GM23338 (cell line): ENCODE measurements at regions not wholly inside any gene's neighbourhood (a gene's known extent, or its start where the extent isn't known, plus 50 kb on each side); places are given as distances from the start of the nearest gene placed in this dataset.

ENCODE experiments used
- ATAC-seq: fragments of 200-7000 bp; cut with Tn5 transposase; 3 replicates; pipeline ENCODE4 v1.9.1; 2020
- DNase-seq: peaks from one replicate; pipeline ENCODE4 v3.0.0-alpha.2; 2015; ENCODE audit warnings: low spot score
- H2AFZ ChIP-seq: fragments of 200-600 bp; sonication (generic); 2 replicates; pipeline ENCODE4 v1.8.0; 2016; ENCODE audit warnings: antibody characterized with exemption, mild to moderate bottlenecking, moderate library complexity
- H3F3A ChIP-seq: fragments of 200-600 bp; sonication (generic); replicated peaks from 2 replicates; pipeline ENCODE4 v1.8.0; 2017; ENCODE audit warnings: antibody characterized with exemption, mixed run types, low read depth
- H3K27ac ChIP-seq: fragments of 200-600 bp; sonication (generic); 2 replicates; pipeline ENCODE4 v1.6.1; 2016; ENCODE audit warnings: low read depth
- H3K27me3 ChIP-seq: fragments of 200-600 bp; sonication (generic); 2 replicates; pipeline ENCODE4 v1.8.0; 2016; ENCODE audit warnings: mild to moderate bottlenecking, mixed run types, moderate library complexity; ENCODE audit not compliant: insufficient read depth
- H3K36me3 ChIP-seq: fragments of 200-600 bp; sonication (generic); 2 replicates; pipeline ENCODE4 v1.8.0; 2016; ENCODE audit warnings: mild to moderate bottlenecking; ENCODE audit not compliant: insufficient read depth
- H3K4me1 ChIP-seq: fragments of 200-600 bp; sonication (generic); 2 replicates; pipeline ENCODE4 v1.8.0; 2016; ENCODE audit warnings: mild to moderate bottlenecking, moderate library complexity; ENCODE audit not compliant: insufficient read depth
- H3K4me2 ChIP-seq: fragments of 200-600 bp; sonication (generic); 2 replicates; pipeline ENCODE4 v1.7.1; 2017; ENCODE audit warnings: mixed run types
- H3K4me3 ChIP-seq: fragments of 200-600 bp; sonication (generic); 2 replicates; pipeline ENCODE4 v1.6.1; 2016; ENCODE audit warnings: mixed run types
- H3K79me2 ChIP-seq: fragments of 200-600 bp; sonication (generic); replicated peaks from 2 replicates; pipeline ENCODE4 v1.8.0; 2017; ENCODE audit warnings: mild to moderate bottlenecking; ENCODE audit not compliant: insufficient read depth
- H3K9me2 ChIP-seq: fragments of 200-600 bp; sonication (generic); 2 replicates; pipeline ENCODE4 v1.8.0; 2017; ENCODE audit not compliant: insufficient read depth
- H4K20me1 ChIP-seq: fragments of 200-600 bp; sonication (generic); replicated peaks from 2 replicates; pipeline ENCODE4 v1.8.0; 2017; ENCODE audit warnings: mild to moderate bottlenecking; ENCODE audit not compliant: insufficient read depth
- H3K27ac Mint-ChIP-seq: 2 replicates; pipeline ENCODE4 v1.8.0; 2020; ENCODE audit warnings: inconsistent platforms, mild to moderate bottlenecking, moderate library complexity, mixed read lengths
- H3K27me3 Mint-ChIP-seq: 3 replicates; pipeline ENCODE4 v1.8.0; 2022; ENCODE audit warnings: low read depth, mild to moderate bottlenecking, moderate library complexity, mixed read lengths, inconsistent platforms; ENCODE audit not compliant: insufficient read depth, poor library complexity
- H3K36me3 Mint-ChIP-seq: 3 replicates; pipeline ENCODE4 v1.8.0; 2021; ENCODE audit warnings: low read depth, mild to moderate bottlenecking, inconsistent platforms, moderate library complexity, mixed read lengths
- H3K4me1 Mint-ChIP-seq: 3 replicates; pipeline ENCODE4 v1.8.0; 2020; ENCODE audit warnings: mild to moderate bottlenecking, inconsistent platforms, mixed read lengths
- H3K4me3 Mint-ChIP-seq: 3 replicates; pipeline ENCODE4 v1.8.0; 2021; ENCODE audit warnings: moderate library complexity, mild to moderate bottlenecking, inconsistent platforms, mixed read lengths
- H3K9me3 Mint-ChIP-seq: 3 replicates; pipeline ENCODE4 v1.8.0; 2020; ENCODE audit warnings: moderate library complexity, mild to moderate bottlenecking, inconsistent platforms, mixed read lengths
- CREB1 ChIP-seq: fragments of 250-450 bp; sonication (Bioruptor Pico); IDR thresholded peaks from 2 replicates; pipeline ENCODE4 v1.5.0; 2020; ENCODE audit warnings: low read depth, mild to moderate bottlenecking, moderate library complexity
- CTCF ChIP-seq, 2 experiments: fragments of 200-600 bp in 1 of 2; sonication (generic) in 1 of 2; conservative IDR thresholded peaks; 2 replicates each; pipeline versions ENCODE4 v1.5.1 to v1.6.1; 2016 to 2017; ENCODE audit warnings: antibody characterized with exemption in 2 of 2, low read depth in 2 of 2, mild to moderate bottlenecking in 2 of 2, moderate library complexity in 1 of 2
- ETS1 ChIP-seq: IDR thresholded peaks from 2 replicates; pipeline ENCODE4 v1.6.1; 2016; ENCODE audit warnings: antibody characterized with exemption
- EZH2 ChIP-seq: fragments of 200-600 bp; sonication (generic); IDR thresholded peaks from one replicate; pipeline ENCODE4 v1.8.0; 2017; ENCODE audit warnings: antibody characterized with exemption, mild to moderate bottlenecking, low read depth; ENCODE audit not compliant: unreplicated experiment
- EZH2phosphoT487 ChIP-seq: fragments of 200-600 bp; sonication (generic); IDR thresholded peaks from one replicate; pipeline ENCODE4 v1.8.1; 2018; ENCODE audit warnings: antibody characterized with exemption; ENCODE audit not compliant: unreplicated experiment
- JUNB ChIP-seq: IDR thresholded peaks from one replicate; pipeline ENCODE4 v1.6.1; 2016; ENCODE audit warnings: antibody characterized with exemption; ENCODE audit not compliant: unreplicated experiment
- NANOG ChIP-seq: IDR thresholded peaks from 2 replicates; pipeline ENCODE4 v1.6.1; 2016; ENCODE audit warnings: antibody characterized with exemption, borderline replicate concordance
- POLR2AphosphoS5 ChIP-seq: IDR thresholded peaks from 2 replicates; pipeline ENCODE4 v1.6.1; 2016; ENCODE audit warnings: antibody characterized with exemption, low read depth
- STAT1 ChIP-seq: IDR thresholded peaks from one replicate; pipeline ENCODE4 v1.6.1; 2016; ENCODE audit warnings: antibody characterized with exemption; ENCODE audit not compliant: unreplicated experiment
- ZNF114 ChIP-seq: fragments of 250-450 bp; sonication (Bioruptor Pico); IDR thresholded peaks from 2 replicates; pipeline ENCODE4 v1.5.0; 2020; ENCODE audit warnings: mild to moderate bottlenecking, moderate library complexity

- Mint-ChIP-seq H3K4me1 (peaks cover 32% of the 10 kb centered on the region), H3K4me3 (no peak overlapping the region), H3K36me3 (peaks cover 9% of the 10 kb centered on the region; the same call in 2 of the 3 replicates), H3K27ac (no peak overlapping the region), H3K27me3 (peaks cover 7% of the 10 kb centered on the region), H3K9me3 (peaks cover 19% of the 10 kb centered on the region)
- Histone ChIP-seq H3K36me3 (no peaks in the 10 kb centered on the region; the same call in 1 of the 2 replicates), H3K4me3 (no peak overlapping the region), H3K9me2 (no peaks in the 10 kb centered on the region), H3K79me2 (no peaks in the 10 kb centered on the region), H4K20me1 (no peaks in the 10 kb centered on the region), H2AFZ (peak overlapping the region; percentile 88; the same call in 1 of the 2 replicates), H3F3A (0 out of 2 replicates have a peak, but pooled peaks cover 3% of the 10 kb centered on the region), H3K27ac (no peak overlapping the region), H3K4me2 (no peak overlapping the region), H3K27me3 (no peaks in the 10 kb centered on the region), H3K4me1 (peaks cover 15% of the 10 kb centered on the region)
- ATAC-seq = no peak
- TF ChIP-seq JUNB (no peak), ETS1 (no peak)
- no peak for DNase-seq
These were observed 366.7 kb downstream of the MN1 start for GRCh38 chr22:27434898-27435297.

GRCh38 chr22:27435844-27436576 is 365.5 kb downstream of the MN1 start:
- peak; percentile 38 for DNase-seq
- peak; percentile 65 for ATAC-seq
- Mint-ChIP-seq H3K27me3 (peaks cover 7% of the 10 kb centered on the region), H3K4me1 (peaks cover 29% of the 10 kb centered on the region), H3K9me3 (peaks cover 19% of the 10 kb centered on the region), H3K27ac (no peak overlapping the region), H3K36me3 (peaks cover 9% of the 10 kb centered on the region; the same call in 2 of the 3 replicates), H3K4me3 (no peak overlapping the region)
- Histone ChIP-seq H3F3A (0 out of 2 replicates have a peak, but pooled peaks cover 3% of the 10 kb centered on the region), H3K9me2 (no peaks in the 10 kb centered on the region), H3K4me2 (0 out of 2 replicates have a peak overlapping the region, but pooled peaks have one; percentile 32), H3K36me3 (no peaks in the 10 kb centered on the region; the same call in 1 of the 2 replicates), H3K27ac (no peak overlapping the region), H2AFZ (peak overlapping the region; percentile 88), H3K79me2 (no peaks in the 10 kb centered on the region), H3K27me3 (no peaks in the 10 kb centered on the region), H3K4me3 (no peak overlapping the region), H4K20me1 (no peaks in the 10 kb centered on the region), H3K4me1 (peaks cover 15% of the 10 kb centered on the region)
- TF ChIP-seq CTCF (conservative IDR thresholded peaks at IDR 0.05; ENCODE audit: low read depth in 2 of 2) (no peak), POLR2AphosphoS5 (no peak), EZH2 (no peak), ETS1 (no peak), NANOG (no peak), ZNF114 (no peak), CREB1 (CRISPR knock-in tag) (no peak), JUNB (no peak), EZH2phosphoT487 (no peak), STAT1 (no peak)
